C4-2B (cell line): ENCODE measurements at regions not wholly inside any gene's neighbourhood (a gene's known extent, or its start where the extent isn't known, plus 50 kb on each side); places are given as distances from the start of the nearest gene placed in this dataset.

Experiments used
- H3K27ac ChIP-seq: fragments of 450-650 bp; 2 replicates; pipeline ENCODE4 v1.5.1; 2017
- ZFX ChIP-seq: fragments of 450-650 bp; IDR thresholded peaks from 2 replicates; pipeline ENCODE4 v1.6.1; 2017
- TF ChIP-seq, protein P1 (sequence below): fragments of 450-650 bp; conservative IDR thresholded peaks from 2 replicates; pipeline ENCODE4 v1.5.1; 2017; ENCODE audit warnings: mild to moderate bottlenecking

- no peak for TF ChIP-seq ZFX
- TF ChIP-seq, protein P1, sequence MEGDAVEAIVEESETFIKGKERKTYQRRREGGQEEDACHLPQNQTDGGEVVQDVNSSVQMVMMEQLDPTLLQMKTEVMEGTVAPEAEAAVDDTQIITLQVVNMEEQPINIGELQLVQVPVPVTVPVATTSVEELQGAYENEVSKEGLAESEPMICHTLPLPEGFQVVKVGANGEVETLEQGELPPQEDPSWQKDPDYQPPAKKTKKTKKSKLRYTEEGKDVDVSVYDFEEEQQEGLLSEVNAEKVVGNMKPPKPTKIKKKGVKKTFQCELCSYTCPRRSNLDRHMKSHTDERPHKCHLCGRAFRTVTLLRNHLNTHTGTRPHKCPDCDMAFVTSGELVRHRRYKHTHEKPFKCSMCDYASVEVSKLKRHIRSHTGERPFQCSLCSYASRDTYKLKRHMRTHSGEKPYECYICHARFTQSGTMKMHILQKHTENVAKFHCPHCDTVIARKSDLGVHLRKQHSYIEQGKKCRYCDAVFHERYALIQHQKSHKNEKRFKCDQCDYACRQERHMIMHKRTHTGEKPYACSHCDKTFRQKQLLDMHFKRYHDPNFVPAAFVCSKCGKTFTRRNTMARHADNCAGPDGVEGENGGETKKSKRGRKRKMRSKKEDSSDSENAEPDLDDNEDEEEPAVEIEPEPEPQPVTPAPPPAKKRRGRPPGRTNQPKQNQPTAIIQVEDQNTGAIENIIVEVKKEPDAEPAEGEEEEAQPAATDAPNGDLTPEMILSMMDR, result no peak
- no peak overlapping the region for H3K27ac ChIP-seq
Observed at GRCh38 chr19:28569132-28570131, 643.5 kb downstream of the UQCRFS1 start.

DNA sequence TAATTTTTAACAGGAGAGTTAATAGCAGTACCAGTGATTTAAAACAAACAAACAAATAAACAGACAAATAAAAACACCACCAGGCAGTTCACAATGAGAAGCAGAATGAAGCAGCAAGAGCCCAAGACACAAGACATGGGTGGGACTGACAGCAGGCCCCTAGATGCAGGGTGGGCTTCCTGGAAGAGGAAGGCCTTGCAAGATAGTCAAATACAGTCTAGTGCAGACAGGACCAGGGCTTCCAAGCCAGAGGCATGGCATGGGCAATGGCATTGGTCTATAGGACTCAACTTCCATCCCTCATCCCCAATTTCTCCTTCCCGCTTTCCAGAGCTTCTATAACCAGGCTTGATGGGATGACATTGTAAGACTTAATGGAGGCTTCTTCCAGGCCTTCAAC, 645.1 kb downstream of the UQCRFS1 start:
- TF ChIP-seq ZFX, result no peak
- TF ChIP-seq, protein P1, result no peak
- H3K27ac ChIP-seq, result no peak overlapping the region

- no peak for TF ChIP-seq ZFX
- TF ChIP-seq, protein P1, result no peak
- no peak overlapping the region for H3K27ac ChIP-seq
Observed at GRCh38 chr19:28563964-28564921, 648.7 kb downstream of the UQCRFS1 start.

- TF ChIP-seq, protein P1, result peak; percentile 24
- TF ChIP-seq ZFX, result no peak
- no peak overlapping the region for H3K27ac ChIP-seq
Observed at GRCh38 chr19:28560786-28561185, 652.2 kb downstream of the UQCRFS1 start.

DNA sequence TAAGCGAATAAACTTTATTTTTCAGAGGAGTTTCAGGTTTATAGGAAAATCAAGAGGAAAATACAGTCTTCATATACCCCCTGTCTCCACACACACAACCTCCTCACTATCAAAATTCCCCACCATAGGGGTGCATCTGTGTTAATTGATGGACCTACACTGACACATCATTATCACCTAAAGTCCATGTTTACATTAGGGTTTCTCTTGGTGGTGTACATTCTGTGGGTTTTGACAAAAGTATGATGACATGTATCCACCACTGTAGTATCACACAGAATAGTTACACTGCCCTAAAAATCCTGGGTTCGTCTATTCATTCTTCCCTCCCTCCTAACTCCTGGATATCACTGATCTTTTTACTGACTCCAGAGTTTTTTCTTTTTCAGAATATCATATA, 654.2 kb downstream of the UQCRFS1 start:
- no peak for TF ChIP-seq ZFX
- TF ChIP-seq, protein P1, result no peak

DNA sequence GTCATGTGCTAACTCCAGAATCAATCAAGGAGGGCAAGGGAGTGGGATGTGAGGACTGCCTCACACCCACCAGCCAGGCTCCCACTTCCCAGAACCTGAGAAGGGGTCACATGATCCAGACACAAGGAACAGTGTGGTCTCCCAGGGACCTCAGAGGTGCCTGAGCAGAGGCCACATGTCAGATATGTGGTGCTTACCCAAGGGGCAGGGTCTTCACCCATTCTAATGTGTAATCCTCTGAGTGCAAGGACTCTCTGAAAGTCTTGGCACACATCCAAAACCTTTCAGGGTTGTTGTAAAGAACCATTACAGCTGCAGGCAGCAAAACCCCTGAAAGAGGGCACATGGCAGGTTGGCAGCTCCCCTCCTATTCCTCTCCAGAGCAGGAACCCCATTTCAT, 656.6 kb downstream of the UQCRFS1 start:
- H3K27ac ChIP-seq, result no peak overlapping the region
- TF ChIP-seq ZFX, result no peak
- TF ChIP-seq, protein P1, result no peak

More for the DNA sequence above, 654.2 kb downstream of the UQCRFS1 start:
- H3K27ac ChIP-seq, result no peak overlapping the region
